GM18505 (cell line): ENCODE measurements at regions not wholly inside any gene's neighbourhood (a gene's known extent, or its start where the extent isn't known, plus 50 kb on each side); places are given as distances from the start of the nearest gene placed in this dataset.
"Not testable (repeated sequence)": the region's sequence is repeated elsewhere in the genome, so short reads cannot be mapped to it uniquely, and the experiment has no call there.

Experiments
- ATAC-seq: cut with Tn5 transposase; IDR thresholded peaks from one replicate; pipeline ENCODE4 v1.9.1; 2021; ENCODE audit not compliant: unreplicated experiment
- POLR2A ChIP-seq: IDR thresholded peaks from 4 replicates; pipeline ENCODE4 v1.6.1; 2011; ENCODE audit warnings: borderline replicate concordance; ENCODE audit not compliant: insufficient read depth, insufficient read length; ENCODE audit errors: extremely low read depth

DNA sequence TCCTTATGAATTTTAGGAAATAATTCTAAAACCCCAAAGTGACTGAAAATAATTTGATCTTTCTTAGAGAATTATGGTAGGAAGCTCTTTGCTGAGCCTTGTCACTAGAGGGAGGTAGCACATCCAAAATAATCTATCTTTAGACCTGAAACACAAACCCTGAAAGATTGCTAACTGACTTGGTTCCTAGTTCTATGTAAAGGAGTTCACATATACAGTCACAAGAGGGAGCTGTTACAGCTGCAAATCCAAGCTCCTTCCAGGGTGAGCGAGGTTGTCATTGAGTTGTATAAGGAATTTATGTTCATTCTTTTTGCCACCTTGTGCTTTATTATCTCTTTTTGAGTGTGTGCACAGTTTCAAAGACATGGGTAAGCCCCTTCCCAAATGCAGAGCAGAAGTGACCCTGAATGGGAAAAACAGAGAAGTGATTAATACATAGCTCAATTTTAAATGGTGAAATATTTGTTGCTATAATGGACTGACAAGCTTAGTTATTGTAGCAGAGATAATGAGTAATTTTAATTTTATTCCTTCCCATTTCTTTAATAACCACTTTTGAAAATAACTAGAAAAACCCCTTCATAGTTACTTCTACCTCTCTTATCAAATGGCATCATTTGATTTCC, 387.9 kb downstream of the DAD1 start:
- ATAC-seq, result no peak
- no peak for TF ChIP-seq POLR2A

DNA sequence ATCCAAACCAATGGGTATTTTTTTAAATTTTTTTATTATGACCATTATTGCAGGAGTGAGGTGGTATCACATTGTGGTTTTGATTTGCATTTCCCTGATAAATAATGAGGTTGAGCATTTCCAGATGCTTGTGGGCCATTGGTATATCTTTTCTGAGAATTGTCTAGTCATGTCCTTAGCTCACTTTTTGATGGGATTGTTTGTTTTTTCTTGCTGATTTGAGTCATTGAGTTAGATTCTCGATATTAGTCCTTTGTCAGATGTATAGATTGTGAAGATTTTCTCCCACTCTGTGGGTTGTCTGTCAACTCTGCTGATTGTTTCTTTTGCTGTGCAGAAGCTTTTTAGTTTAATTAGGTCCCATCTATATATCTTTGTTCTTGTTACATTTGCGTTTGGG, 388.9 kb downstream of the DAD1 start:
- not testable (repeated sequence) for ATAC-seq

DNA sequence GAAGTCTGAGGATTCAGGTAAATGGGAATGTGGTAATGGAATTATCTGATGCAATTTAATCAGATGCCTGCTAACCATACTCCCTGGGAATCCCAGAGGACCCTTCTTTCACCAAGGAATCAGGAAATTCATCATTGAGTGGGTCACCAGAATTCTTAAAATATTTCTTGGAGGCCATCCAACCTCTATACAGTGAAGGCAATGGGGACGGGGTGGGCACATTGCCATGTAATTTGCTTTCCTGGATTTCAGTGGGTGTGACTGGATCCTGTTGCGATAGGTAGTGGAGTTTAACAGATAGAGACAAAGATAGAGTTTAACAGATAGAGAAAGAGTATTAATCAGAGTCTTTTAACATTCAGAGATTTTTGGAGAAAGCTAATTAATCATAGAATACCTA, 394.4 kb downstream of the DAD1 start:
- TF ChIP-seq POLR2A, result no peak
- no peak for ATAC-seq

DNA sequence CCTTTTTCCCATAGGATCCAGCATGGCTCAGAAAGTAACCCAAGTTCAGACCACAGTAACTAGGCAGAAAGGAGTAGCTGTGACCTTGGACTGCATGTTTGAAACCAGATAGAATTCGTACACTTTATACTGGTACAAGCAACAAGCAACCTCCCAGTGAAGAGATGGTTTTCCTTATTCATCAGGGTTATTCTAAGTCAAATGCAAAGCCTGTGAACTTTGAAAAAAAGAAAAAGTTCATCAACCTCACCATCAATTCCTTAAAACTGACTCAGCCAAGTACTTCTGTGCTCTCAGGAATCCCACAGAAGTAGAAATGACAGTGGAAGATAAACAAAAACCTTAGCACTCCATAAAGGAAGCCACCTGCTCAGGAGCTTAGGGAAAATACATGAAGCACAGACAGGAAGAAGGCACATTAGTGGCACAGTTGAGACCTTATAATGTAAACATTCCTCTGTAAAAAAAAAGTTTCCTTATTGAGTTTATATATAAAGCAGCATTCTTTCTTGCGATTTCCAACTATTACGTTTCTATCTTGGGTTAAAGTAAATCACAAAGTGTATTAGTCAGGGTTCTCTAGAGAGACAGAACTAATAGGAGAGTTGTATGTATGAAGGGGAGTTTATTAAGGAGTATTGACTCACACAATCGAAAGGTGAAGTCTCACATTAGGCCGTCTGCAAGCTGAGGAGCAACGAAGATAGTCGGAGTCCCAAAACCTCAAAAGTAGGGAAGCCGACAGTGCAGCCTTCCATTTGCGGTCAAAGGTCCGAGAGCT, 398.4 kb downstream of the DAD1 start:
- ATAC-seq, result no peak
- TF ChIP-seq POLR2A, result no peak

DNA sequence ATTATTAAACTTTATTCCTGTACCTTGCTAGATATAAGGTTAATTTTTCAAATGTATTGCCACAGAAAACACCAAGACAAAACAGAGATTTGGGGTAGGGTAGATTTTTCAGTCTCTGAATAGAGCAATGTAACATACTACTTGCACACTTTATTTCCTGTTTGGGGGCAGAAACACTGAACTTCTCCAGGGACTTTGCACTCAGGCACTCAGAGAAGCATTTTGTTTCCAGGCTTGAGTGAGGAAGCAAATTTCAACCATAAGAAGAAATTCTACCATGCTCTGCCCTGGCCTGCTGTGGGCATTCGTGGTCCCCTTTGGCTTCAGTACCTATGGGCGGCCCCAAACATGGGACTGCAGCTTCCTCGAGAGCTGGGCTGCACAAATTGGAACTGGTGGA, 399.1 kb downstream of the DAD1 start:
- ATAC-seq, result no peak
- no peak for TF ChIP-seq POLR2A

DNA sequence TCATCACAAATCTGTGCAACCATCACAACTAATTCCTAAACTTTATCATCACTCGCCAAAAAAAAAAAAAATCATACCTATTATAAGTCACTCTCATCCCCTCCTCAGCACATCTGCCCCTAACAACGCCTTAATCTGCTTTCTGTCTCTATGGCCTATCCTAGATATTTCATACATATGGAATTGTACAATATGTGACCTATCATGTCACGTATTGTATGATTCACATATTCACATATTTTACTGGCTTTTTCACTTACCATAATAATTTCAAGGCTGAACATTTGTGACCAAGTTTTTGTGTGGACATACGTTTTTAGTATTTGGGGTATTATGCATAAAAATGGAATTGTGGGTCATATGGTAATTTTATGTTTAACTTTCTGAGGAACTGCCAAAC, 400.7 kb downstream of the DAD1 start:
- TF ChIP-seq POLR2A, result no peak
- no peak for ATAC-seq

DNA sequence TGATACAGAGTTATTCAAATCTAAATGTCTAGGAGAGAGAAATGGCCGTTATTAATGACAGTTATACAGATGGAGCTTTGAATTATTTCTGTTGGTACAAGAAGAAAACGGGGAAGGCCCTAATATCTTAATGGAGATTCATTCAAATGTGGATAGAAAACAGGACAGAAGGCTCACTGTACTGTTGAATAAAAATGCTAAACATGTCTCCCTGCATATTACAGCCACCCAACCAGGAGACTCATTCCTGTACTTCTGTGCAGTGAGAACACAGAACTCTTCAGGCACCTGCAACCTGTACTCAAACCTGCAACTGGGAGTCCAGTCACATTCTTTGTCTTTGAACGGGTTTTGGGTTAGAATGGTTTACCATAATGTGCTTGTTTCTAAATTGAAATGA, 403.2 kb downstream of the DAD1 start:
- TF ChIP-seq POLR2A, result no peak
- ATAC-seq, result no peak

DNA sequence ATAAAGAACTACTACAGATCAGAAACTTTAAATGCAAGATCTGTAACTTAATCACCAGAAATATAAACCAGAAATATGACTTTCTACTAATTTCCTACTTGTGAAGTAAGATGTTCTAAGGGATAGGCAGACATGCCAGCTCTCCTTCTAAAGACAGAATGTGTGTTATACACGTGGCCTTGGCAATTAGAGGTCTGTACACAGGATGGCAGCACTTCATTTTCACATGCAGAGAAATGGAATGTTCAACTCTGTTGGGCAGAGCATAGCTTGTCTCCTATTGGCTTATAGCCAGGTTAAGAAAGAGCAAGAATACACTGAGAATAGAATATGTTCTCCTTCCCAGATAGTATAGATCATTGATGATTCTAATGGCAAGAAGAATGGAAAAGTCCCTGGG, 403.8 kb downstream of the DAD1 start:
- no peak for TF ChIP-seq POLR2A
- no peak for ATAC-seq

DNA sequence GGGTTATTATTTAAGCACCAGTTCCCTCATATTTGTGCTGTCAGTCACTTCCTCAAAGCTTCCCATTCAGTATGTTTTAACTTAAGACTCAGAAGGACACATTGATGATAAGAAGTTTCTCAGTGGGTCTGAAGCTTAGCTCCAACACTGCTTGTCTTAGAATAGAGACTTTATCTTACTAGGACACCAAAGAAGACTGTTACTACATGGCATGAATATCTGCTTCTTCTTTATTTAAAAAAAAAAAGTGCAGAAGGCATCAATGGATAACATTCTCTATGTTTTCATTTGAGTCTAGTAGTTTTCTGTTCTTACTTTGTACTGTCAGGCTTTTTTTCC, 404.2 kb downstream of the DAD1 start:
- no peak for ATAC-seq
- no peak for TF ChIP-seq POLR2A

DNA sequence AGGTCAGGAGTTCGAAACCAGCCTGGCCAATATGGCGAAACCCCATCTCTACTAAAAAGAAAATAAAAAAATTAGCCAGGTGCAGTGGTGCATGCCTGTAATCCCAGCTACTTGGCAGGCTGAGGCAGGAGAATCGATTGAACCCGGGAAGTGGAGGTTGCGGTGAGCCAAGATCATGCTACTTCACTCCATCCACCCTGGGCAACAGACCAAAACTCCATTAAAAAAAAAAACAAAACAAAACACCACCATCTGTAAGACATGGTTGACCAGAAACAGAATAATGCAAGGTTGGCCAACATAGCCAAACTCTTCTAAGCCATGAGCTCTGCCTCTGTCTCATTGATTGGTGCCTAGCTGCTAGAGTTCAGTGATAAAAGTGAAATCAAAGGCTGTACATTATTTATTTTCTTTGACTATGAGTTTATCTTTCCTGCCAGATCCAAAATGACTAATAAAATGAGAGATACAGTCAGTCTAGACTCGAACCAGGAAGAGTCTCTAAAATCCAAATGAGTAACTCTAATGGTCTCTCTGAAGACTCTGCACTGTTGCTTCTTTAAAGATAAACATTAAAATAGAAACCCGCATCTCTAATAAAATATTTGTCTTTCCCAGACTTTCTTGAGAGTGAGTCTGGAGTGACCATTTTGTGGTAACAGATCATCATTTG, 404.7 kb downstream of the DAD1 start:
- TF ChIP-seq POLR2A, result no peak
- ATAC-seq, result no peak

DNA sequence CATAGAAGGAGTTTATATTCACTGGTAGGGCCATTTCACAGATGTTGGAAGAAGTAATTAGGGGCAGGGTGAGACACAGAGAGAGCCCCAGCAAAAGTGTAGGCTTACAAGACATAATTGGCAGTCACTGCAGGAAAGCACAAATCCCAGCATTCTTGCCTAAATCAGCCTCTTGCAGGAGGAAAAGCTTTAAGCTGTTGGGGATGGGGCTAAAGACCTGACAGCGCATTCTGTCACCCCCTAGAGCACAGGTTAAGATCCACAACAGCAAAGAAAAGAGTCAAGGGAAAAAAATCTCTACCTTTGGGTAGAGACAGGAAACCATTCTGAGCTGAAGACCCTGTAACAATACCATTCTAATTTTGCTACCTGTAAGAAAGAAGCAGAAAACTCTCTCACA, 409.0 kb downstream of the DAD1 start:
- ATAC-seq, result no peak

DNA sequence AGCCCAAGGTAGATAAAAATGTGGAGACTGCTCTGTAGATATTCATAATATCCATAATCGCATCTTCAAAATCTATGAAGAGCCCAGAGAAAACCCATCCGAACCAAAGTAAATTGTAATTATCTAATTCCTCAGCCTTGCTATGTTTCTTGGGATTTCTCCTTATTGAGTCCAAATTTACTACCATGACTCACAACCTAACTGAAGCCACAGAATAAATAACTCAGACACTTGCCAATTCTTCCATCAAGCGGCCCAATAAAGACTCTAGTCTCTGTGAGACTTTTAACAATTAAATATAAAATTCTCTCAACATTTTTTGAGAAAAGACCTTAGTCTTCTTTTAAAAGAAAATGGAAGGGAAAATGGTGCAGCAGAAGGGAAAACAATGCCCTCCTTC, 409.8 kb downstream of the DAD1 start:
- no peak for ATAC-seq
- no peak for TF ChIP-seq POLR2A

More for the DNA sequence above, 409.0 kb downstream of the DAD1 start:
- TF ChIP-seq POLR2A, result no peak

DNA sequence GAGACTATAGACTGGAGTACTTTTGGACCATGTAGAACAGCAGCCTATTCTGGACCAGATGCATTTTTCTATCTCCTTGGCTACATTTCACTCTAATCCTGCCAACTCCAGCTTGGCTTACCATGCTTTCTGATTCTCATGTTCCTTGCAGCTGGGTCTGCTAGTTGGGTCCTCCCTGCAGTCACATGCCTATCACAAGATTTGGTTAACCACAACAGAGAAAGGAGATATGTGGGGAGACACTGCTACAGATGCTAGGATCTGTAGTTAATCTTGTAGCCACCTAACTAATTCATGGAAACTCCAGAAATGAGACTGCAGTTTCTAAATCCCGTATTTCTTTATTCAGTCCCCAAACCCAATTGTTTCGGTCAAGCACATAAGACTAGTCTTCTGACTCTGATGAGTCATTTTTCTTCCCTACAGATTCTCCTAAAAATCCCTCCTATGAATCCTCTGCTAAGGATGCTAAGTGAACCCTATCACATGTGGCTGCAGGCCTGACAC, 410.6 kb downstream of the DAD1 start:
- peak; percentile 57 for ATAC-seq
- TF ChIP-seq POLR2A, result no peak

DNA sequence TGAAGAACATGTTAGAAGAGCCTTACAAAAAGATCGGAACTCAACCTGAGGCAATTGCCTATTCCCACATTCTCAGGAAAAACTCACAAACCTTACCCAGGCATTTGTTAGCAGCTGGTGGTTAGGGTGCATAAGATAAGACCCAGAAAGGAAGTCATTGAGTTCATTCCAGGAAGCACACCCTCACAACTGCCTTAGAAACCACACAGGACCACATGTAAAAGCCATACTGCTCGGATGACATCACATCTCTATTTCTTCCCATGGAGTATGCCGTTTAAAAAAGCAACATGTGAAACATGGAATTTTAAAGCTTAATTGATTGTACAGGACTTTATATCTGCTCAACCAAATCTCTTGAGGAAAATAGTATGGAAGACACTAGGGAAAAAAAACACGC, 411.2 kb downstream of the DAD1 start:
- peak; percentile 36 for ATAC-seq
- no peak for TF ChIP-seq POLR2A
